WERI-Rb-1 (cell line): ENCODE measurements at regions not wholly inside any gene's neighbourhood (a gene's known extent, or its start where the extent isn't known, plus 50 kb on each side); places are given as distances from the start of the nearest gene placed in this dataset.

Experiments used
- DNase-seq: peaks from one replicate; pipeline ENCODE4 v3.0.0-alpha.2; 2020
- H3K27ac ChIP-seq: fragments of 250-450 bp; sonication (Bioruptor Pico); 2 replicates; pipeline ENCODE4 v1.5.1; 2020; ENCODE audit warnings: mild to moderate bottlenecking, moderate library complexity
- H3K27me3 ChIP-seq: fragments of 250-450 bp; sonication (Bioruptor Pico); 2 replicates; pipeline ENCODE4 v1.5.1; 2021; ENCODE audit warnings: mild to moderate bottlenecking, low read depth, moderate library complexity; ENCODE audit not compliant: insufficient read depth, severe bottlenecking
- H3K36me3 ChIP-seq: fragments of 250-450 bp; sonication (Bioruptor Pico); 2 replicates; pipeline ENCODE4 v1.5.1; 2020; ENCODE audit warnings: mild to moderate bottlenecking, moderate library complexity
- H3K4me3 ChIP-seq: 2 replicates; pipeline ENCODE4 v1.5.1; 2011; ENCODE audit warnings: low read depth, mild to moderate bottlenecking, control low read depth, low read length
- H3K9me3 ChIP-seq: fragments of 250-450 bp; sonication (Bioruptor Pico); 2 replicates; pipeline ENCODE4 v1.5.1; 2021; ENCODE audit warnings: mild to moderate bottlenecking, moderate library complexity; ENCODE audit not compliant: severe bottlenecking
- CTCF ChIP-seq: IDR thresholded peaks from 2 replicates; pipeline ENCODE4 v1.5.1; 2011; ENCODE audit warnings: low read depth, mild to moderate bottlenecking, control low read depth, inconsistent platforms, low read length

GRCh38 chr14:43039881-43040280 is 1433.2 kb downstream of the LRFN5 start:
- TF ChIP-seq CTCF = no peak
- DNase-seq = no peak

GRCh38 chr14:43031598-43031997 is 1424.9 kb downstream of the LRFN5 start:
- Histone ChIP-seq H3K9me3 (no peaks in the 10 kb centered on the region), H3K27ac (no peak overlapping the region), H3K36me3 (no peaks in the 10 kb centered on the region), H3K27me3 (peaks cover 7% of the 10 kb centered on the region), H3K4me3 (no peak overlapping the region)
- no peak for TF ChIP-seq CTCF
- no peak for DNase-seq

More at GRCh38 chr14:43039881-43040280, 1433.2 kb downstream of the LRFN5 start:
- H3K9me3 ChIP-seq = no peaks in the 10 kb centered on the region
- H3K4me3 ChIP-seq = no peak overlapping the region
- no peak overlapping the region for H3K27ac ChIP-seq
- peaks cover 9% of the 10 kb centered on the region for H3K27me3 ChIP-seq
- H3K36me3 ChIP-seq = no peaks in the 10 kb centered on the region

- Histone ChIP-seq H3K27ac (no peak overlapping the region), H3K9me3 (no peaks in the 10 kb centered on the region), H3K27me3 (no peaks in the 10 kb centered on the region), H3K36me3 (no peaks in the 10 kb centered on the region), H3K4me3 (no peak overlapping the region)
- no peak for TF ChIP-seq CTCF
- no peak for DNase-seq
Observed at GRCh38 chr14:43022094-43022800, 1415.6 kb downstream of the LRFN5 start.

GRCh38 chr14:43019826-43020225 is 1413.2 kb downstream of the LRFN5 start:
- no peak for TF ChIP-seq CTCF
- H3K36me3 ChIP-seq = no peaks in the 10 kb centered on the region
- H3K4me3 ChIP-seq = no peak overlapping the region
- H3K27me3 ChIP-seq = no peaks in the 10 kb centered on the region
- H3K27ac ChIP-seq = no peak overlapping the region
- DNase-seq = no peak
- H3K9me3 ChIP-seq = no peaks in the 10 kb centered on the region

GRCh38 chr14:43014338-43014737 is 1407.7 kb downstream of the LRFN5 start:
- no peak overlapping the region for H3K4me3 ChIP-seq
- H3K36me3 ChIP-seq = no peaks in the 10 kb centered on the region
- no peak for DNase-seq
- no peak overlapping the region for H3K27ac ChIP-seq
- H3K27me3 ChIP-seq = no peaks in the 10 kb centered on the region
- no peaks in the 10 kb centered on the region for H3K9me3 ChIP-seq
- no peak for TF ChIP-seq CTCF

GRCh38 chr14:43012817-43013216 is 1406.1 kb downstream of the LRFN5 start:
- H3K27me3 ChIP-seq = no peaks in the 10 kb centered on the region
- H3K9me3 ChIP-seq = no peaks in the 10 kb centered on the region
- H3K27ac ChIP-seq = no peak overlapping the region
- TF ChIP-seq CTCF = no peak
- H3K36me3 ChIP-seq = no peaks in the 10 kb centered on the region
- DNase-seq = no peak
- no peak overlapping the region for H3K4me3 ChIP-seq
